ENCODE measurements at regions not wholly inside any gene's neighbourhood (a gene's known extent, or its start where the extent isn't known, plus 50 kb on each side); places are given as distances from the start of the nearest gene placed in this dataset.
"Not testable (repeated sequence)": the region's sequence is repeated elsewhere in the genome, so short reads cannot be mapped to it uniquely, and the experiment has no call there.

GRCh38 chr21:24007592-24007991, 1599.7 kb downstream of the MRPL39 start:
- DNase-seq (ENCODE audit: low read depth in 2 of 2) = no peak

- no peak for DNase-seq (ENCODE audit: low read depth in 2 of 2)
Observed at GRCh38 chr21:23986987-23987386, 1620.3 kb downstream of the MRPL39 start.

- DNase-seq (ENCODE audit: low read depth in 2 of 2) = no peak
Observed at GRCh38 chr21:23986214-23986613, 1621.1 kb downstream of the MRPL39 start.

GRCh38 chr21:23982546-23982945, 1624.7 kb downstream of the MRPL39 start:
- DNase-seq (ENCODE audit: low read depth in 2 of 2) = no peak

- no peak for DNase-seq (ENCODE audit: low read depth in 2 of 2)
Observed at GRCh38 chr21:23977971-23978370, 1629.3 kb downstream of the MRPL39 start.

- peak; percentile 43 to 61 for DNase-seq (ENCODE audit: low read depth in 2 of 2)
Observed at GRCh38 chr21:23968722-23969647, 1638.3 kb downstream of the MRPL39 start.

GRCh38 chr21:23968008-23968407, 1639.3 kb downstream of the MRPL39 start:
- no peak for DNase-seq (ENCODE audit: low read depth in 2 of 2)

GRCh38 chr21:23963454-23963853, 1643.8 kb downstream of the MRPL39 start:
- no peak for DNase-seq (ENCODE audit: low read depth in 2 of 2)

- no peak for DNase-seq (ENCODE audit: low read depth in 2 of 2)
Observed at GRCh38 chr21:23960769-23961168, 1646.5 kb downstream of the MRPL39 start.

GRCh38 chr21:23955135-23955843, 1652.0 kb downstream of the MRPL39 start:
- DNase-seq (ENCODE audit: low read depth in 2 of 2) = no peak

GRCh38 chr21:23952269-23952668, 1655.0 kb downstream of the MRPL39 start:
- DNase-seq (ENCODE audit: low read depth in 2 of 2) = no peak

- no peak for DNase-seq (ENCODE audit: low read depth in 2 of 2)
Observed at GRCh38 chr21:23951251-23951650, 1656.0 kb downstream of the MRPL39 start.

- no peak for DNase-seq (ENCODE audit: low read depth in 2 of 2)
Observed at GRCh38 chr21:23950344-23950743, 1656.9 kb downstream of the MRPL39 start.

GRCh38 chr21:23949493-23949892, 1657.8 kb downstream of the MRPL39 start:
- DNase-seq (ENCODE audit: low read depth in 2 of 2) = no peak

GRCh38 chr21:23939369-23940065, 1667.8 kb downstream of the MRPL39 start:
- no peak for DNase-seq (ENCODE audit: low read depth in 2 of 2)

GRCh38 chr21:23936991-23937390, 1670.3 kb downstream of the MRPL39 start:
- no peak for DNase-seq (ENCODE audit: low read depth in 2 of 2)

- no peak for DNase-seq (ENCODE audit: low read depth in 2 of 2)
Observed at GRCh38 chr21:23936224-23936623, 1671.1 kb downstream of the MRPL39 start.

GRCh38 chr21:23930565-23930964, 1676.7 kb downstream of the MRPL39 start:
- no peak for DNase-seq (ENCODE audit: low read depth in 2 of 2)

GRCh38 chr21:23926430-23926829, 1680.9 kb downstream of the MRPL39 start:
- not testable (repeated sequence) for DNase-seq (ENCODE audit: low read depth in 2 of 2)

- DNase-seq (ENCODE audit: low read depth in 2 of 2) = no peak
Observed at GRCh38 chr21:23921670-23922418, 1685.4 kb downstream of the MRPL39 start.

- no peak for DNase-seq (ENCODE audit: low read depth in 2 of 2)
Observed at GRCh38 chr21:23900727-23901126, 1706.6 kb downstream of the MRPL39 start.

- no peak for DNase-seq (ENCODE audit: low read depth in 2 of 2)
Observed at GRCh38 chr21:23899561-23899960, 1707.7 kb downstream of the MRPL39 start.
